Renal cortex interstitium (tissue), 11 donors: ENCODE measurements at regions not wholly inside any gene's neighbourhood (a gene's known extent, or its start where the extent isn't known, plus 50 kb on each side); places are given as distances from the start of the nearest gene placed in this dataset.
A peak's percentile ranks its signal among the peaks of the same experiment; 100 is the strongest.
"Not testable (repeated sequence)": the region's sequence is repeated elsewhere in the genome, so short reads cannot be mapped to it uniquely, and the experiment has no call there.

Experiments
- DNase-seq, 11 donors: peaks; one replicate each; pipeline ENCODE4 v3.0.0-alpha.2; 2013; ENCODE audit warnings: low read depth in 9 of 11, low spot score in 4 of 11; ENCODE audit errors: extremely low read depth in 1 of 11

DNA sequence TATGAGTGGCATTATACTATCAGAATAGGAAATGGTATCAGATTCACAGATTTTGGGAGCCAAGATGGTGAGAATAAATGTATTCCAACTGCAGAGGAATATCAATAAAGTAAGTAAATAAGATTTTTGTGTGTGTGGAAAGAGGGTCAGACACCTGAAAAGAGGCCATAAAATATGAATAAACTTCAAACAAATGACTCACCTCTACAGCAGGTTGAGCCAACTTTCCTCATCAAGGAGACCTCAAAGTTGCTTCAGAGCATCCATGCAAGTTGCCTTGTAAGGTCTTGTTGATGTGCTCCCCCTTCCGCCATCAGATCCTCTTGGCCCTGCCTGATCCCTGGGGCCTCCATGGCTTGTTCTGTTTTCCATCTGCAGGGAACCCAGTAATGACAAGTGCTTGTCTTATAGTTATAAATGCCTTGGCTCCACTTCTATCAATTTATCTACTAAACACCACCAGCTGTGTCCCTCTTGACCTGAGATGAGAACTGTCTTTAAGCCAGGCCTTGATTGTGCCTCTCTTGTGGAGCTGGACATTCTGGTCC lies 775.6 kb downstream of the LTN1 start:
- no peak for DNase-seq

DNA sequence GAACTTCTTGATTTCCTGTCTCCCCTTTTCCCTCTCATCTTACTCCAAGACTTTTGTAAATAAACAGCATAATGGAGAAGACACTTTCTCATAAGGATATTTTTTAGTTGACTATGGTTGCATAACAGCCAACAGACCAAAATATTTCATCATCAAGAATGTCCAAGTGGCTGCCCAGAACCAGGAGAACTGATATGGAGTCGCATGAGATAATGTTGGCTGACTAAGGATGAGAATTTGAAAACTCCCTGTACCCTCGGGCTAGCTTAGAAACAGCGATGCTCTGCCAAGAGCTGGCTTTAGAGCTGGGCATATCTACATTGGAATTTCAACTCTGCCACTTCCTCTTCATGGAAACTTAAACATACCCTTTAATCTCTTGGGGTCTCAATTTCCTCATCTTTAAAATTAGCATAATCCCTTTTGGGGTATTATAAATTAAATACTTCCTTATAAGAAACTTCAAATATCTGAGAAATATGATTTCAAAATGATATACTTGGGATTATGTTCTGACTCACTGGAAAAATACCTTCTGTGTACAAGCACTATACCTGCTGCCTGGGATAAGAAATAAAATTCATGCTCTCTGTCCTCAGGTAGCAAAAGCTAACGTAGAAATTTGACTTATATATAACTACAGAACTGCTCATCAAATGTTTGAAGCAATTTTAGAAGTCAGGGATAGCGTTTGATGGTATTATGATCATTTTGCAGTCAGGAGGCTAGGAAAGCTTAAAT lies 777.3 kb downstream of the LTN1 start:
- DNase-seq = no peak

GRCh38 chr21:28214786-28215185 lies 777.9 kb downstream of the LTN1 start:
- DNase-seq = no peak

DNA sequence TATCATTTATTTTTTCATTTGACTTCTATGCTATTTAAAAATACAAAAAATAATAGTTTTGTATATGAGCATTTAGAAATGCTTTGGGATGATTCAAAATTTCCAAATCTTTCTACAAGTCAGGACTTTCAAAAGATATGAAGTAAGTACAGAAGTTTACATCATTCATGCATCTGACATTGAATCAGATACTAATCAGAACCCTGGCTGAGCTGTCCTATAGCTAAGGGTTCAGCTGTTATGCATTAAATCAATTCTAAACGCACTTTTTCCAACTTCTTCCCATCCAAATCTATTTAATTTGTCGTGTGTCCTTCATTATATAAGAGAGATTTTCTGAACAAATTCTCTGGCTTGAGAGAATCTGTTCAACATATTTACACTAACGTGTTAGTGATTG lies 779.4 kb downstream of the LTN1 start:
- no peak for DNase-seq

- DNase-seq = no peak
Observed at GRCh38 chr21:28212061-28212460, 780.6 kb downstream of the LTN1 start.

DNA sequence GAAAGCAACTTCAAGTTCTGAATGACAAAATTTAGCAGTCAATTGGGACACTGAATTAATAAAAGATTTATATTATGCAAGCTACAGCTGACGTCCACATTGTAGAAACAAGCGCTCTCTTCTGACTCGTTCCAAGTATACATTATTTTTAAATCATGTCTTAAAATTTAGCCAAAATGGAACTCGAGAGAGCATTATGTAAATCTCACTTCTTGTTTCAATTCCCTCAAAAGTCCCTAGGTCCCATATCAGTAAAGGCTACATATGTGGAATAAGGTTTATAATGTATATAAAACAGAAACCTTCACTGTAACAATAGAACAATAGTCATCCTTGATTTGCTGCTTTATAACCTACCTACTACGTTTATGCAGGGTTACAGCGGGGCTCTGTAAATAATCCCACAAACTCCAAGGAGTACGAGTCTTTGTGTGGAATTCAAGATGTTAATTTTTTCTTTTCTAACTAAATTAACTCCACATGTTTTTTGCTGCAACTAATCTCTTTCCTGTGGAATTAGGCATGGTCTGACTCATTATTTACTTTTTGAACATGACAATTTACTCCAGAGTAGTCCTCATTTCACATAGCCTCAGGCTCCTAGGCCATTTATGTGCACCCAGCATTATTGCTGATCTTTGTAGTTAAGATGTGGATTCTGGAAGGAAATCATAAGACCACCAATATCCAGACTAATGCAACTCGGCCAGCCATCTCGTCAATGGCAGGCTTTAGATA lies 785.1 kb downstream of the LTN1 start:
- no peak for DNase-seq

- DNase-seq = no peak
Observed at GRCh38 chr21:28200726-28201125, 792.0 kb downstream of the LTN1 start.

- no peak for DNase-seq
Observed at GRCh38 chr21:28196981-28197380, 795.7 kb downstream of the LTN1 start.

DNA sequence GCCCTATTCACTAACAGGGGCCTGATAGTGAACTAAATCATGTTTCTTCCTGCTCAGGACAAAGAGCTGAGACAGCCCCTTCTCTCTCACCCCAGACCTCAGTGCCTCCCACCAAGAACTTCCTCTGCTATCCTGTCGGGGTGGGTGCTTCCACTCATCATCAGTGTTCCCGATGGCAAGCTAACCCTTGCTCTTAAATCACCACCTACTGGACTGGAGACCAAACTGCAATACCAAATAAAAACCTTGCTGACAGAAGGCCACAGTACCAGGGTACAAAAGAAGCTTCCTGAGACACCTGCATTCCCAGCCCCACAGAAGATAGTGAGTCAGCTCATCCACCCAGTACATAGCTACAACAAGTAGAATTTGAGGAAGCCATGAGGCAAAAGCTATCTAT lies 799.5 kb downstream of the LTN1 start:
- DNase-seq = no peak

- DNase-seq = no peak
Observed at GRCh38 chr21:28186604-28187003, 806.1 kb downstream of the LTN1 start.

DNA sequence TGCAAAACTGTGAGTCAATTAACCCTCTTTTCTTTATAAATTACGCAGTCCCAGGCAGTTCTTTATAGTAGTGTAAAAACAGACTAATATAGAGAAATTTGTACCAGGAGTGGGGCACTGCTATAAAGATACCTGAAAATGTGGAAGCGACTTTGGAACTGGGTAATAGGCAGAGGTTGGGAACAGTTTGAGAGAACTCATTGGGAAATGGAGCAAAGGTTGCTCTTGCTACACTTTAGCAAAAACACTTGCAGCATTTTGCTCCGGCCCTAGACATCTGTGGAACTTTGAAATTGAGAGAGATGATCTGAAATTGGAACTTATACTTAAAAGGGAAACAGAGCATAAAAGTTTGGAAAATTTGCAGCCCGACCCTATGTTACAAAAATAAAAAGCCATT lies 810.9 kb downstream of the LTN1 start:
- no peak for DNase-seq

GRCh38 chr21:28179136-28179535 lies 813.5 kb downstream of the LTN1 start:
- no peak for DNase-seq

GRCh38 chr21:28177124-28177523 lies 815.6 kb downstream of the LTN1 start:
- DNase-seq = no peak

DNA sequence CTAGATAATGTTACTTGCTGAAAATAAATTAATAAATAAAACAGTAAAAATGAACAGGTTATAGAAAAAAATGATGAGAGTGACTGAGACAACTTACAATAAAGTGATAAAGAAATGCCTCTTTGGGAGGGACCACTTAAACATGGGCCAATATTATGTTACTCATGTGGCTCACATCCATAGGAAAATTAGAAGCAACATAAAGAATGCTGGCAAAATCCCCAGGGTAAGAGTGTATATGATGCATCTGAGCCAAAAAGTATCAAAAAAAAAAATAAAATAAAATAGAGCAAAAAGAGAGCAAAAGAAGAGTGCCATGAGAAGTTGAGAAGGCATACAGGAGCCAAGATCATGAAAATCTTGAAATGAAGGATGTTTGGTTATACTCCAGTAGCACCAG lies 818.0 kb downstream of the LTN1 start:
- no peak for DNase-seq

DNA sequence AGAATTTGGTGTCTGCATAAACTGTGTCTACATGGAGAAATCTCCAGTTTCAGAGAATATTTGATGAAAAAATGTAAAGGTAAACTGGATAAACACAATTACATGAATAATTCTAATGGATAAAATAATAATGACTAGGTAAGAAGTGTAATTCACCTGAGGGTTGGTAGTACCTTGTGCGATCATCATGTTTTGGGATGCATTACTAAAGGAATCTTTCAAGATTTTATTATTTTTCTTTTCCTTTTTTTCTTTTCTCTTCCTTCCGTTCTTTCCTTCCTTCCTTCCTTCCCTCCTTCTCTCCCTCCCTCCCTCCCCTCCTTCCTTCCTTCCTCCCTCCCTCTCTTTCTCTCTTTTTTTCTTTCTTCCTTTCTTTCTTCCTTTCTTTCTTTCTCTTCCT lies 818.7 kb downstream of the LTN1 start:
- DNase-seq = no peak

DNA sequence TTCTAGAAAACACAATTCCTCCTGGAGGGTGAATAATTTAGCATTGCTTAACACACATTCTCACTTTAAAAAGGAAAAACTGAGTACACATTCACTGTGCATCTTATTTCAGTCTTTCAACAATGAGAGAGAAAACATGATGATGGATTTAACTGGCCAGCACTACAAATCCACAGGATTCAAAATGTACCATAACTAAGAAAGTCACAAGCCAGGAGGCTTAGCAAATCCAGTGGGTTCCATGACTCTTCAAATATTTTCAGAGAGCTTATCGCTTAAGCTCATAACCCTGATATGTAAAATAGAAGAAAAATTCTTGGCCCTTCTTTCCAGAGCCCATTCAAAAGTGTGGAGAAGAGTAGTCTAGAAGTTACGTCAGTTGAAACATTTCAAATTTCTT lies 820.3 kb downstream of the LTN1 start:
- DNase-seq = no peak

- DNase-seq = no peak
Observed at GRCh38 chr21:28167366-28167765, 825.3 kb downstream of the LTN1 start.

DNA sequence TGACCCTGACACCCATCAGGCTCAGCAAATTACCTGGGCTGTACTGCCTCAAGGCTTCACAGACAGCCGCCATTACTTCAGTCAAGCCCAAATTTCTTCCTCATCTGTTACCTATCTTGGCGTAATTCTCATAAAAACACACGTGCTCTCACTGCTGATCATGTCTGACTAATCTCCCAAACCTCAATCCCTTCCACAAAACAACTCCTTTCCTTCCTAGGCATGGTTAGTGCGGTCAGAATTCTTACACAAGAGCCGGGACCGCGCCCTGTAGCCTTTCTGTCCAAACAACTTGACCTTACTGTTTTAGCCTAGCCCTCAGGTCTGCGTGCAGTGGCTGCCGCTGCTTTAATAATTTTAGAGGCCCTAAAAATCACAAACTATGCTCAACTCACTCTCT lies 828.2 kb downstream of the LTN1 start:
- not testable (repeated sequence) for DNase-seq

DNA sequence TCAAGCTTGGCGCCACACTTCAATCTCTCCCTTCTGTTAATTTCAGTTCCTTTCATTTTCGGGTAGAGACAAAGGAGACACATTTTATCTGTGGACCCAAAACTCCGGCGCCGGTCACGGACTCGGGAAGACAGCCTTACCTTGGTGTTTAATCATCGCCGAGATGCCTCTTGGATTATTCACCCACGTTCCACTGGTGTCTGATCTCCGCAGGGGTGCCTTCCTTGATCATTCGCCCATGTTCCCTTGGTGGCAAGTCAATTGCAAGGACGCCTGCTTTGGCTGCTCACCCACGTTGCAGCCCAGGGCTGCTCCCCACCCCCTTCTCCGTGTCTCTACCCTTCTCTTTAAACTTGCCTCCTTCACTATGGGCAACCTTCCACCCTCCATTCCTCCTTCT lies 830.6 kb downstream of the LTN1 start:
- not testable (repeated sequence) for DNase-seq

DNA sequence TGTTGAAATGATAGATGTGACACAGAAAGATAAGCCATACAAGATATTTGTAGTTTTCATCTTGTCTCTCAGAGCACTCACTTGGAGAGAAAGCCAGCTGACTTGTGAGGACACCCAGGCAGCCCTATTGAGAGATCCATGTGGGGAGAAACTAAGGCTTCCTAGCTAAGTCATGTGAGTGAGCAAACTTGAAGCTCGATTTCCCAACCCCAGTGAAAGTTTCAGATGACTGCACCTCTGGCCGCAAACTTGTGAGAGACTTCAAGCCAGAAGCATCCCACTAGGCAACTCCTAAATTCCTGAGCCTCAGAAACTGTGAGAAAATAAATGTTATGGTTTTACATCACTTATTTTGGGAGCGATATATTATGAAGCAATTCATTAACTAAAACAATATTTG lies 832.3 kb downstream of the LTN1 start:
- DNase-seq = peak in 6 of 11 donors; percentile 4 to 29 (median 13)

DNA sequence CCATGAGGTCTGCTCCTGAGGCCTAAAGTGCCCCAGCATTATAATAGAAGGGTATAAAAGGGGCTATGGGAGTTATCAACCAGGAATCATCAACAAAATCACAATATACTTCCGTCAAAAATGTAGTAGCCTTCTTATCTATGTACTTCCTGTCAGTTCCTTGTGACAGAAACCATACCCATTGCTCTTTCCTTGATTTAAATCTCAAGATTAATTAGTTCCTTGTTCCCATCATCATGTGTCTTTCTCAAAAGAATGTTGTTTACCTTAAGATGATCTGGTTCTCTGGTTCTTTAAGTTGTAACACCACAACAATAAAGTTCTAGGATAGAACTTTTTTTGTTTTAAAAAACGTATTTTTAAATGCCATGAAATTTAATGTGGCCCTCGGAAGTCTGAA lies 833.3 kb downstream of the LTN1 start:
- DNase-seq = no peak
